ENCODE measurements at regions not wholly inside any gene's neighbourhood (a gene's known extent, or its start where the extent isn't known, plus 50 kb on each side); places are given as distances from the start of the nearest gene placed in this dataset.

GRCh38 chr7:1367501-1368183 is 91.6 kb downstream of the MICALL2 start:
- Histone ChIP-seq H3K36me3 (ENCODE audit: control insufficient read depth in 4 of 4, insufficient read depth in 4 of 4, low read length in 3 of 4) (no peaks in the 10 kb centered on the region), H3K4me1 (ENCODE audit: control extremely low read depth in 1 of 4, control insufficient read depth in 4 of 4, insufficient read depth in 4 of 4, low read length in 3 of 4) (peaks cover 0 to 6% (median 2%) of the 10 kb centered on the region in 4 experiments), H3K27ac (ENCODE audit: insufficient read depth in 1 of 2, low read depth in 1 of 2, low read length in 2 of 2, poor library complexity in 1 of 2, severe bottlenecking in 2 of 2) (no peak overlapping the region), H3K4me3 (ENCODE audit: control insufficient read depth in 1 of 7, extremely low read depth in 1 of 7, insufficient read depth in 4 of 7, low read depth in 2 of 7, low read length in 6 of 7) (no peak overlapping the region), H3K27me3 (replicated peaks in 2 of 5; ENCODE audit: control insufficient read depth in 4 of 5, insufficient read depth in 5 of 5, low read length in 4 of 5) (peaks cover 2 to 84% (median 33%) of the 10 kb centered on the region in 5 experiments), H3K9me3 (ENCODE audit: control extremely low read depth in 1 of 5, control insufficient read depth in 4 of 5, insufficient read depth in 2 of 5, low read depth in 1 of 5, low read length in 4 of 5) (peaks cover 0 to 15% (median 0%) of the 10 kb centered on the region in 5 experiments)
- no peak for DNase-seq
- ChIA-PET CTCF (interaction anchor here (1.4 kb wide), 1 partner anchor 174 kb away, joined by 4 read pairs; no protein-coding TSS in a partner anchor), POLR2A (no interaction called here)
- WGBS (ENCODE audit: insufficient coverage): 65% methylated on average over 12 of the region's 22 CpGs

- H3K27ac ChIP-seq (ENCODE audit: insufficient read depth in 1 of 2, low read depth in 1 of 2, low read length in 2 of 2, poor library complexity in 1 of 2, severe bottlenecking in 2 of 2): no peak overlapping the region
- H3K27me3 ChIP-seq (replicated peaks in 2 of 5; ENCODE audit: control insufficient read depth in 4 of 5, insufficient read depth in 5 of 5, low read length in 4 of 5): peaks cover 2 to 89% (median 34%) of the 10 kb centered on the region in 5 experiments
- peaks cover 0 to 15% (median 0%) of the 10 kb centered on the region in 5 experiments for H3K9me3 ChIP-seq (ENCODE audit: control extremely low read depth in 1 of 5, control insufficient read depth in 4 of 5, insufficient read depth in 2 of 5, low read depth in 1 of 5, low read length in 4 of 5)
- ChIA-PET POLR2A (no interaction called here), CTCF (interaction anchor here (1.4 kb wide), 1 partner anchor 175 kb away, joined by 4 read pairs; no protein-coding TSS in a partner anchor)
- H3K36me3 ChIP-seq (ENCODE audit: control insufficient read depth in 4 of 4, insufficient read depth in 4 of 4, low read length in 3 of 4): no peaks in the 10 kb centered on the region
- WGBS (ENCODE audit: insufficient coverage): 40% methylated on average over 6 of the region's 11 CpGs
- peaks cover 0 to 6% (median 2%) of the 10 kb centered on the region in 4 experiments for H3K4me1 ChIP-seq (ENCODE audit: control extremely low read depth in 1 of 4, control insufficient read depth in 4 of 4, insufficient read depth in 4 of 4, low read length in 3 of 4)
- DNase-seq: no peak
- no peak overlapping the region for H3K4me3 ChIP-seq (ENCODE audit: control insufficient read depth in 1 of 7, extremely low read depth in 1 of 7, insufficient read depth in 4 of 7, low read depth in 2 of 7, low read length in 6 of 7)
These were observed 91.0 kb downstream of the MICALL2 start for GRCh38 chr7:1368184-1368681.

GRCh38 chr7:1368682-1369571 is 90.3 kb downstream of the MICALL2 start:
- Histone ChIP-seq H3K36me3 (ENCODE audit: control insufficient read depth in 4 of 4, insufficient read depth in 4 of 4, low read length in 3 of 4) (no peaks in the 10 kb centered on the region), H3K9me3 (ENCODE audit: control extremely low read depth in 1 of 5, control insufficient read depth in 4 of 5, insufficient read depth in 2 of 5, low read depth in 1 of 5, low read length in 4 of 5) (peaks cover 0 to 15% (median 0%) of the 10 kb centered on the region in 5 experiments), H3K27ac (ENCODE audit: insufficient read depth in 1 of 2, low read depth in 1 of 2, low read length in 2 of 2, poor library complexity in 1 of 2, severe bottlenecking in 2 of 2) (no peak overlapping the region), H3K4me3 (ENCODE audit: control insufficient read depth in 1 of 7, extremely low read depth in 1 of 7, insufficient read depth in 4 of 7, low read depth in 2 of 7, low read length in 6 of 7) (peak overlapping the region in 1 of 7 experiments; percentile 19), H3K27me3 (replicated peaks in 2 of 5; ENCODE audit: control insufficient read depth in 4 of 5, insufficient read depth in 5 of 5, low read length in 4 of 5) (peaks cover 2 to 92% (median 40%) of the 10 kb centered on the region in 5 experiments), H3K4me1 (ENCODE audit: control extremely low read depth in 1 of 4, control insufficient read depth in 4 of 4, insufficient read depth in 4 of 4, low read length in 3 of 4) (peaks cover 0 to 6% (median 2%) of the 10 kb centered on the region in 4 experiments)
- peak; percentile 47 to 59 (median 50) for DNase-seq
- WGBS (ENCODE audit: insufficient coverage): 5% methylated on average over 50 of the region's 74 CpGs
- ChIA-PET CTCF (interaction anchor here (1.4 kb wide), 2 partner anchors 43 to 175 kb away, joined by 3 to 4 read pairs; no protein-coding TSS in a partner anchor), POLR2A (no interaction called here)

GRCh38 chr7:1369916-1370657 is 89.2 kb downstream of the MICALL2 start:
- H3K27me3 ChIP-seq (replicated peaks in 2 of 5; ENCODE audit: control insufficient read depth in 4 of 5, insufficient read depth in 5 of 5, low read length in 4 of 5): peaks cover 2 to 86% (median 40%) of the 10 kb centered on the region in 5 experiments

GRCh38 chr7:1370738-1371137 is 88.5 kb downstream of the MICALL2 start:
- H3K27ac ChIP-seq (ENCODE audit: insufficient read depth in 1 of 2, low read depth in 1 of 2, low read length in 2 of 2, poor library complexity in 1 of 2, severe bottlenecking in 2 of 2): no peak overlapping the region
- no peak for DNase-seq
- no peaks in the 10 kb centered on the region for H3K36me3 ChIP-seq (ENCODE audit: control insufficient read depth in 4 of 4, insufficient read depth in 4 of 4, low read length in 3 of 4)
- CTCF ChIA-PET: interaction anchor here (1.4 kb wide), 1 partner anchor 42 kb away, joined by 3 read pairs; no protein-coding TSS in a partner anchor
- H3K27me3 ChIP-seq (replicated peaks in 2 of 5; ENCODE audit: control insufficient read depth in 4 of 5, insufficient read depth in 5 of 5, low read length in 4 of 5): peaks cover 0 to 85% (median 44%) of the 10 kb centered on the region in 5 experiments
- POLR2A ChIA-PET: no interaction called here
- 88% methylated on average over 8 of the region's 9 CpGs for WGBS (ENCODE audit: insufficient coverage)
- peaks cover 0 to 6% (median 2%) of the 10 kb centered on the region in 4 experiments for H3K4me1 ChIP-seq (ENCODE audit: control extremely low read depth in 1 of 4, control insufficient read depth in 4 of 4, insufficient read depth in 4 of 4, low read length in 3 of 4)
- H3K9me3 ChIP-seq (ENCODE audit: control extremely low read depth in 1 of 5, control insufficient read depth in 4 of 5, insufficient read depth in 2 of 5, low read depth in 1 of 5, low read length in 4 of 5): peaks cover 0 to 6% (median 0%) of the 10 kb centered on the region in 5 experiments
- no peak overlapping the region for H3K4me3 ChIP-seq (ENCODE audit: control insufficient read depth in 1 of 7, extremely low read depth in 1 of 7, insufficient read depth in 4 of 7, low read depth in 2 of 7, low read length in 6 of 7)

More at GRCh38 chr7:1369916-1370657, 89.2 kb downstream of the MICALL2 start:
- Histone ChIP-seq H3K27ac (ENCODE audit: insufficient read depth in 1 of 2, low read depth in 1 of 2, low read length in 2 of 2, poor library complexity in 1 of 2, severe bottlenecking in 2 of 2) (no peak overlapping the region), H3K9me3 (ENCODE audit: control extremely low read depth in 1 of 5, control insufficient read depth in 4 of 5, insufficient read depth in 2 of 5, low read depth in 1 of 5, low read length in 4 of 5) (peaks cover 0 to 10% (median 0%) of the 10 kb centered on the region in 5 experiments), H3K36me3 (ENCODE audit: control insufficient read depth in 4 of 4, insufficient read depth in 4 of 4, low read length in 3 of 4) (no peaks in the 10 kb centered on the region), H3K4me1 (ENCODE audit: control extremely low read depth in 1 of 4, control insufficient read depth in 4 of 4, insufficient read depth in 4 of 4, low read length in 3 of 4) (peaks cover 0 to 6% (median 2%) of the 10 kb centered on the region in 4 experiments), H3K4me3 (ENCODE audit: control insufficient read depth in 1 of 7, extremely low read depth in 1 of 7, insufficient read depth in 4 of 7, low read depth in 2 of 7, low read length in 6 of 7) (no peak overlapping the region)
- 41% methylated on average over 7 of the region's 14 CpGs for WGBS (ENCODE audit: insufficient coverage)
- POLR2A ChIA-PET: no interaction called here
- no peak for DNase-seq
- CTCF ChIA-PET: interaction anchor here (1.4 kb wide), 1 partner anchor 42 kb away, joined by 3 read pairs; no protein-coding TSS in a partner anchor

- no peak for DNase-seq
- no peak overlapping the region for H3K27ac ChIP-seq (ENCODE audit: insufficient read depth in 1 of 2, low read depth in 1 of 2, low read length in 2 of 2, poor library complexity in 1 of 2, severe bottlenecking in 2 of 2)
- H3K4me1 ChIP-seq (ENCODE audit: control extremely low read depth in 1 of 4, control insufficient read depth in 4 of 4, insufficient read depth in 4 of 4, low read length in 3 of 4): peaks cover 0 to 6% (median 2%) of the 10 kb centered on the region in 4 experiments
- no CpG with 5 or more reads among the region's 6 CpGs for WGBS (ENCODE audit: insufficient coverage)
- ChIA-PET POLR2A (no interaction called here), CTCF (interaction anchor here (1.4 kb wide), 1 partner anchor 146 kb away, joined by 3 read pairs; no protein-coding TSS in a partner anchor)
- no peak overlapping the region for H3K4me3 ChIP-seq (ENCODE audit: control insufficient read depth in 1 of 7, extremely low read depth in 1 of 7, insufficient read depth in 4 of 7, low read depth in 2 of 7, low read length in 6 of 7)
- H3K9me3 ChIP-seq (ENCODE audit: control extremely low read depth in 1 of 5, control insufficient read depth in 4 of 5, insufficient read depth in 2 of 5, low read depth in 1 of 5, low read length in 4 of 5): no peaks in the 10 kb centered on the region
- H3K36me3 ChIP-seq (ENCODE audit: control insufficient read depth in 4 of 4, insufficient read depth in 4 of 4, low read length in 3 of 4): no peaks in the 10 kb centered on the region
- H3K27me3 ChIP-seq (replicated peaks in 2 of 5; ENCODE audit: control insufficient read depth in 4 of 5, insufficient read depth in 5 of 5, low read length in 4 of 5): peaks cover 0 to 83% (median 44%) of the 10 kb centered on the region in 5 experiments
These were observed 87.2 kb downstream of the MICALL2 start for GRCh38 chr7:1372063-1372462.

All from common myeloid progenitor, CD34-positive (primary cell).